ENCODE measurements at regions not wholly inside any gene's neighbourhood (a gene's known extent, or its start where the extent isn't known, plus 50 kb on each side); places are given as distances from the start of the nearest gene placed in this dataset.
A peak's percentile ranks its signal among the peaks of the same experiment; 100 is the strongest.

DNA sequence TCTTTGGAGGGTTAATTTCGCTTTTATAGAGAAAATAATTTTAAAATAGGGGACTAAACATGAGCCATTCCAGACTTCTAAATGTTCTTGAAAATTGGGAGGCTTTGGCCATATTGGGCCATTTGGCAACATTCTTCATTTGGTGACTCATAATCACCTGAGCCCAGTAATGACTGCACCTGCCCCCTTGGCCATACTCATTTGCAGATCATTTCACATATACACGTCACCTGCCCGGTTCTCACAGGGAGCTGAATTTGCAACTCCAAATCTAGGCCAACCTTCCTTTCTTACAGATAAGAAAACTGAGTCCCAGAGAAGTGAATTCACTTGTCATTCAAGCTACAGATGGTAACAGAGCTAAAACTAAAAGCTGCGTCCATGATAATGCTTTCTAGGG lies 289.7 kb downstream of the EPHA4 start:
- TF ChIP-seq, protein P1, sequence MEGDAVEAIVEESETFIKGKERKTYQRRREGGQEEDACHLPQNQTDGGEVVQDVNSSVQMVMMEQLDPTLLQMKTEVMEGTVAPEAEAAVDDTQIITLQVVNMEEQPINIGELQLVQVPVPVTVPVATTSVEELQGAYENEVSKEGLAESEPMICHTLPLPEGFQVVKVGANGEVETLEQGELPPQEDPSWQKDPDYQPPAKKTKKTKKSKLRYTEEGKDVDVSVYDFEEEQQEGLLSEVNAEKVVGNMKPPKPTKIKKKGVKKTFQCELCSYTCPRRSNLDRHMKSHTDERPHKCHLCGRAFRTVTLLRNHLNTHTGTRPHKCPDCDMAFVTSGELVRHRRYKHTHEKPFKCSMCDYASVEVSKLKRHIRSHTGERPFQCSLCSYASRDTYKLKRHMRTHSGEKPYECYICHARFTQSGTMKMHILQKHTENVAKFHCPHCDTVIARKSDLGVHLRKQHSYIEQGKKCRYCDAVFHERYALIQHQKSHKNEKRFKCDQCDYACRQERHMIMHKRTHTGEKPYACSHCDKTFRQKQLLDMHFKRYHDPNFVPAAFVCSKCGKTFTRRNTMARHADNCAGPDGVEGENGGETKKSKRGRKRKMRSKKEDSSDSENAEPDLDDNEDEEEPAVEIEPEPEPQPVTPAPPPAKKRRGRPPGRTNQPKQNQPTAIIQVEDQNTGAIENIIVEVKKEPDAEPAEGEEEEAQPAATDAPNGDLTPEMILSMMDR (conservative IDR thresholded peaks at IDR 0.05; ENCODE audit: low read depth, low read length) = no peak
- DNase-seq (ENCODE audit: low read depth) = no peak
- H3K4me3 ChIP-seq (ENCODE audit: low read length) = no peak overlapping the region

DNA sequence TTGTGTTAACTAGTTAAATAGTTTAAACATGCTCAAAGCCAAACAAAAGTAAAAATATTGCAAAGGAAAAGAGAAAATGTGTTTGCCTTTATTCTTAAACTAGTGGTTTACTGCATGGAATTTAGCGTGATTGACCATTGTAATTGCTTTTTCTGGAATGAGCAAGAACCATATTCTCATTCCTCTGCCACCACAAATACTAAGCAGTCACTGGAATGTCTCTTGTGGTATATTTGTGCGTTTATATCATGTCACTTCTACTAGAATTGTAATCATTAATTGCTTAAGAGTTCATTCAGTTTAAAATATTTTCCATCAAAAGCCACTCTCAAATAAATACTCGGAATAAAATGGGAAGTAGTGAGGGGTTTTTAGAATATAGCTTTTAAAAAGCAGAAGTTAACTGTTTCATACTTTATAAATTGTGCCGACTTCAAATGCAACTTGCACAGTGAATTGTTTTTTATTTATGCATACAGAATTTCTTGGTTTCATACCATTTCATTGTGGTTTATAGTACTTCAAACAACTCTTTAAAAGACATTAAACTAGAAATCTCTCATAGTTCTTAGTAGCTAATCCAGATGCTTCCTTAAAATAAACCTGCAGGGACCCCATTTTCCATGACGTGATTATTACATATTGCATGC lies 288.1 kb downstream of the EPHA4 start:
- H3K4me3 ChIP-seq (ENCODE audit: low read length) = no peak overlapping the region
- peak; percentile 16 for DNase-seq (ENCODE audit: low read depth)
- TF ChIP-seq, protein P1 (conservative IDR thresholded peaks at IDR 0.05; ENCODE audit: low read depth, low read length) = no peak

DNA sequence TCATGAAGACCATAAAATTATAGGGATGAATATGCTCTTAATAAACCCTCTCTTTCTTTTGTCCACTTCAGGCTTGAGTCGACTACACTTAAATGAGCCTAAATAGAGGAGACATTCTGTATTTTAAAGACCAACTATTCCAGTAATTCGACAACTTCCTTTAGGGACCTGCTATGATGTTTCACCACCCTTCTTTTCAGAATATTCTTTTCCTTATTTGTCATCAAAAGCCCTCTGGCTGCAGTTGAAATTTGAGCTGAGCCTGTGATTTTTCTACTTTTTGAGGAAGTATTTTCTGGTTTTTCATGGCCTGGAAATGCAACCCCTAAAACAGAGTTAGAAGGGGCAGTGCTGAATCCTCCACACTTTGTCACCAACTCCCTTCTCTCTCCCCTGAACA lies 287.0 kb downstream of the EPHA4 start:
- TF ChIP-seq, protein P1 (conservative IDR thresholded peaks at IDR 0.05; ENCODE audit: low read depth, low read length) = no peak
- no peak overlapping the region for H3K4me3 ChIP-seq (ENCODE audit: low read length)
- no peak for DNase-seq (ENCODE audit: low read depth)

DNA sequence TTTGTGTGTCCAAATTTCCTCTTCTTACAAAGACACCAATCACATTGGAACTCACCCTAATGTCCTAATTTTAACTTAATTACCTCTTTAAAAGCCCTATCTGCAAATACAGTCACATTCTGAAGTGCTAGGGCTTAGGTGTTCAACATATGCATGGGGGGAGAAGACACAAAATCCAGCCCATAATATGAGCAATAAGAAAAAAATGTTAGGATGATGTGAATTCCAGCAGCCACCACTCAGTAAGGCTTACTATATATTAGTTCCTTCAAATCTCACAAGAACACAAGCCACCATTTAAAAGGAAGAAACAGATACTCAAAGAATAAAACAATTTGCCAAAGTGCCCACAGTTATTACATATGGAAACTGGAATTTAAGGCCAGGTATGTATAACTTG lies 285.7 kb downstream of the EPHA4 start:
- TF ChIP-seq, protein P1 (conservative IDR thresholded peaks at IDR 0.05; ENCODE audit: low read depth, low read length) = no peak
- DNase-seq (ENCODE audit: low read depth) = no peak
- no peak overlapping the region for H3K4me3 ChIP-seq (ENCODE audit: low read length)

DNA sequence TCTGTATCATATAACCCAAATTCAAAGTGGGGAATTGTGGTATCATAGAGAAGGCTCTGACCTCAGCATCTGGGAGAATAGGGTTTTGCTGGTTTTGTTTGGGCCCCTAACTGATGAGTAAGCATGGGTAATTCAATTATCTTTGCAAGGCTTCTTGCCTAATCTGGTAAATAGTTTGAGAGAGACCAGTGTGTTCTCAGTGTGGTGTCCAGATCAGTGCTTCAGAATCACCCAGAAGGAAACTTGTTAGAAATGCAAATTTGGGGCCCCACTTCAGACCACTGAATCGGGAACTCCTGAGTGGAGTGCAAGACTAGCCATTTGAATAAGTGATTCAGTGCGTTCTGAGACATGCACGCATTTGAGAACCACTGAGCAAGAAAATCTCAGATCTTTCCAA lies 282.7 kb downstream of the EPHA4 start:
- DNase-seq (ENCODE audit: low read depth) = no peak
- TF ChIP-seq, protein P1 (conservative IDR thresholded peaks at IDR 0.05; ENCODE audit: low read depth, low read length) = no peak
- H3K4me3 ChIP-seq (ENCODE audit: low read length) = no peak overlapping the region

GRCh38 chr2:221289846-221290245 lies 282.3 kb downstream of the EPHA4 start:
- DNase-seq (ENCODE audit: low read depth) = no peak
- TF ChIP-seq, protein P1 (conservative IDR thresholded peaks at IDR 0.05; ENCODE audit: low read depth, low read length) = no peak
- no peak overlapping the region for H3K4me3 ChIP-seq (ENCODE audit: low read length)

- TF ChIP-seq, protein P1 (conservative IDR thresholded peaks at IDR 0.05; ENCODE audit: low read depth, low read length) = no peak
- H3K4me3 ChIP-seq (ENCODE audit: low read length) = no peak overlapping the region
- DNase-seq (ENCODE audit: low read depth) = no peak
Observed at GRCh38 chr2:221293949-221294742, 278.0 kb downstream of the EPHA4 start.
